Hematopoietic multipotent progenitor cell treated with erythropoietin and hydrocortisone succinate and interleukin-3 and kit ligand, for 6 days (in vitro differentiated cells): ENCODE measurements at regions not wholly inside any gene's neighbourhood (a gene's known extent, or its start where the extent isn't known, plus 50 kb on each side); places are given as distances from the start of the nearest gene placed in this dataset.

Experiments used
- DNase-seq: peaks from one replicate; pipeline ENCODE4 v3.0.0-alpha.2; 2015

DNA sequence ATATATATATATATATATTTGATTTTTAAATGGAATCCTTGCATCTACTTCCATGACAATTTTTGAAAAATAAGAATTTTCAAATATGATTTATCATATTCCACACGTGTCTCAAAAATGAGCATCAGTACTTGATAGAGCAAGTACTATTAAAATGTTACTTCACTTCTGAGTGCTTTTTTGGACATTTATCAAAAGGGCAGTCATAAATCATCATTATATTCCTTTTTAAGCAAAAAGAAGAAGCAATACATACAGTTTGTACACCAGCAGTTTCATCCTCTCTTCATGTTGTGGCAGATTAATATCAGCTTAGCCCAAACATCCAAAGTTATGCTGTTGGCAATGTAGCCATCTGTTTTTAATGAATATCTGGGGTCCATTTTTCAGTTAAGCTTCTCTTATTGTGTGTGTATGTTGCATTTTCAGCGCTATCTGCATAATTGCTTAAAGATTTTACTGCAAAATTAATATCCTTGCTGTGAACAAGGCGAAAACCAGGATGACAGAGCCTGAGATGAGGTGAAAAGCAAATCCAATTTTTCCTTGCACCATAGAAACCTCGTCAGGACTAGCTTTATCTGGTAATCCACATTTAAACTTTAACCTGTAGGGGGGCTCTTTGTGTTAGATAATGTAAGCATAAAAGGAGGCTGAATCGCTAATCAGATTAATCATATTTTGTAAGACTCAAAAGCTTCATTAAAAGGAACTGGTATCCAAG is 604.9 kb upstream of the AGTR1 start:
- DNase-seq = no peak

- DNase-seq = no peak
Measured at GRCh38 chr3:148093753-148094152, 604.0 kb upstream of the AGTR1 start.

GRCh38 chr3:148095962-148096361 is 601.7 kb upstream of the AGTR1 start:
- DNase-seq = no peak

DNA sequence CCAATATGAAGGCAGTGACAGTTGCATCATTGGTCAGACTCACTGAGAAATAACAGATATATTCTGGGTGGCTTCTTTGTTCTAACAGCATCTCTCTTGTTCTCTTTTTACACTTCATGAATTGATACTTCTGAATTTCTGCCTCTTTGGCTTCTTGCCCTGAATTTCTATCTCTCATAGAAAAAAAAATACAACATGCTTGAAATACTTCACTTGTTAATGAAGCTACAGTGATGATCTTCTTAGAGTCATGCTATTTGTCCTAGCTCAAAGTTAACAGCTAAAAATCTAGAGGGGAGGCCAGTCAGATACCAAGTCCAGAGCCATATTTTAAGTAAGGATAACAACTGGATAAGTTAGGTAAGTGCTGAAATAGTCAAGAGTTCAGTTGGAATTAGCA is 597.2 kb upstream of the AGTR1 start:
- DNase-seq = no peak

DNA sequence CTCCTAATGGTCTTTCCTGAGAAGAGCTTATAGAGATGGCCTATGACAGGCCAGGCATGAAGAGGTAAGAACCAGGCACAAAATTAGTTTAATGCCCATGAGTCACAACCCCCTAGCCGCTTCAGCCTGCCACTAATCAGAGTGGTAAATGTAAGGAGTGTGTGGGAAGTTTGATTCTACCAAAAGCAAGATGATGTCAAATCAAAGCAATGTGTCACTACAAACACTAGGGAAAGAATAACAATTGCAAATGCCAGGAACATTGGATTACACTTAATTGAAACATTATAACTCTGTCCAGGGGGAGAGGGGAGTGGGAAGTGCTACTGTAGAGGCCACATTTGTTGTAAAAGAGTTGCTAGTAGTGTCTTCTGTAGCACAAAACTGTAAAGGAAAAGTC is 596.6 kb upstream of the AGTR1 start:
- DNase-seq = no peak

- no peak for DNase-seq
Measured at GRCh38 chr3:148102156-148102555, 595.5 kb upstream of the AGTR1 start.

- no peak for DNase-seq
Measured at GRCh38 chr3:148106062-148106461, 591.6 kb upstream of the AGTR1 start.

GRCh38 chr3:148126956-148127355 is 570.7 kb upstream of the AGTR1 start:
- no peak for DNase-seq

- DNase-seq = no peak
Measured at GRCh38 chr3:148128136-148128535, 569.6 kb upstream of the AGTR1 start.

GRCh38 chr3:148131990-148132638 is 565.6 kb upstream of the AGTR1 start:
- DNase-seq = no peak

DNA sequence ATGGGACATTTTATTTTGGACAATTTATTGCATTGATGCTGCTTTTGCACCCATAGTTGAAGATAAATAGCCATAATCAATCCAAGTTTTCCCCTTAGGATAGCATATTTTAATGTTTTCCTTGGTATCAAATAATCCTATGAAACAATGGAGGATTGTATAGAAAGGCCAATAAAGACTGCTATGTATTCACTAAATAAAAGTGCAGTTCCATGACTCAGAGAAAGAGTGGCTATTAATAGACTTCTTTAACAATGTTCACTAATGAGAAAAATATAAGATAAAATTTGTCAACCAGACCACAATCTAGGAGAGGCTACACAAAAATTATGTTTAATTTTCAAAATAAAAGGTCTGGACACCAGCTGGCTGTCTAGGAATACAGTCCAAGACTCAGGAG is 560.9 kb upstream of the AGTR1 start:
- DNase-seq = no peak

GRCh38 chr3:148146241-148146640 is 551.5 kb upstream of the AGTR1 start:
- no peak for DNase-seq

DNA sequence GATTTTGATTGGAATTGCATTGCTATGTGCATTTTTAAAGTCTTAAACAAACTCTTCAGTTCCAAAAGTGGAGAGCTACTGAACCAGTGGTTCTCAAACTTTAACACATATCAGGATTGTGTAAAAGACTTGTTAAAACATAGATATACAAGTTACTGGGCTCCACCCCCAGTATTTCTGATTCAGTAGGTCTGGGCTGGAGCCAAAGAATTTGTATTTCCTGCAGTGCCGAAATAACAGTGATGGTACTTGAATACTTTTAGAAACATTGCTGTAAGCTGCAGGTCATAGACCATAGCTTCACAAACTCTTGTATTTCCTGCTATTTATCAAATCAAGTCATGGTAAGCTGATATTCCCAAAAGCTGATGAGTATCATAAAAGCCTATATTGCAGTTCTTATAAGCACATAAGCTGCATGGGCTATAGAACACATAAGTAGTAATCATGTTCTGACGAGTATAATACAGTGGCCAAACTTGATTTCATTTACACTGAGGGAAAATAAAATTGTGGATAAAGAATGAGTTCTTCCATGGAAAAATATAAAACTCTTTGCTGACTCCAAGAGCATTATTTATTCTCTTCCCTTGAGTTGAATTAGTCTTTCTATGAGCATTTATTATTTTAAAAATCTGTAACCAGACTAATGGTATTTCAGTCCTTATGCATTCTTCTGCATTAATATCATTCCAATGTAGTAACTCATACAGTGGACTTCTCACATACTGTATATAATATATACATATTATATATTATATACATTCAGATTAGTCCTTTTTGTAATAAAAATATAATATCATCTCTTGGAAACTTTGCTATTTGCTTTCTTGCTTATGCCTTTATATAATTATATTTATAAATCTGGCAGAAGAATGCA is 550.5 kb upstream of the AGTR1 start:
- DNase-seq = no peak

GRCh38 chr3:148147903-148148302 is 549.8 kb upstream of the AGTR1 start:
- no peak for DNase-seq

- DNase-seq = no peak
Measured at GRCh38 chr3:148149556-148149955, 548.1 kb upstream of the AGTR1 start.

GRCh38 chr3:148150141-148150540 is 547.6 kb upstream of the AGTR1 start:
- DNase-seq = no peak

DNA sequence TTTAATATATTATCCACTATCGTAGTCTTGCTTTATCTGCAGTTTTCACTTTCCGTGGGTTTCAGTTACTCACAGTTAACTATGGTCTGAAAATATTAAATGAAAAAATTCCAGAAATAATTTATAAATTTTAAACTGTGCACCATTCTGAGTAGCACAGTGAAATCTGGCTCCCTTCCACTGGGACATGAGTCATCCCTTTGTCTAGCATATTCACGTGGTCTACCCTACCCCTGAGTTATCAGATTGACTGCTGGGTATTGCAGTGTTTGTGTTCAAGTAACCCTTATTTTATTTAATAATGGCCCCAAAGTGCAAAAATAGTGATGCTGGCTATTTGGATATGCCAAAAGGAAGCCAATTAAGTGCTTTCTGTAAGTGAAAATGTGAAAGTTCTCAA is 539.5 kb upstream of the AGTR1 start:
- no peak for DNase-seq

- DNase-seq = no peak
Measured at GRCh38 chr3:148162132-148162531, 535.6 kb upstream of the AGTR1 start.

DNA sequence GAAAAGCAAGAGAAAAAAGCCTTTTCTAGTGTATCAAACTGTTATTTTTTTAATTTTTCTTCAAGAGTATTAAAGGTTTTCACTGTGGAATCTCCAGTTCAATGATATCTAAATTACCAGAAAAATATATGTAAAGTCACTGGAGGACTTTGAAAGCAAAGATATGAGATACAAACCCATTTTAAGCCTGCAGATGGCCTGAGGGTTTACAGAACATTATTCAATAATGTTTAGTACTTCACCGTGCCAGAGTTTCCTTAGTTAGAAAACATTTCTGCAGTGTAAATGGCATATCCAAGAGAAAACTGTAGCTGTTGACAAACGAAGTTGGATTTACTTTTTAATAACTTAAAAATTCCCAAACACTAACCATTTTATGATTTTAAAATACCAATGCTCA is 529.4 kb upstream of the AGTR1 start:
- DNase-seq = no peak

GRCh38 chr3:148173851-148174250 is 523.9 kb upstream of the AGTR1 start:
- no peak for DNase-seq

DNA sequence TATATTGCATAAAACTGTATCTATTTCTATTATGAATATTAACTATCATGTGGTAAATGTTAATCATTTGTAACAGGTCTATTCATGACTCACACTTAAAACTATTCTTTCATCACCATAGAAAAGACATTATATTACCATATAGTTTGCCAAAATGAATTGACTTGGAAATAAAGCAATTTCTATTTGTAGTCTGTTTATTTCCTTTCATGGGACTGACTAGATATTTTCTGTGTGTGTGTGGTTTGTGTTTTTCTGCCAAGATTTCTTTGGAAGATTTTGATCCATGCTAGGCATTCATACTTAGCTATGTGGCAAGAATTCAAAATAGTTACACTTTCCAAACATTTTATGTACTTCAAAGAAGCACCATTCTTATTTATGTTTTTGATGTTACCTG is 522.5 kb upstream of the AGTR1 start:
- no peak for DNase-seq

DNA sequence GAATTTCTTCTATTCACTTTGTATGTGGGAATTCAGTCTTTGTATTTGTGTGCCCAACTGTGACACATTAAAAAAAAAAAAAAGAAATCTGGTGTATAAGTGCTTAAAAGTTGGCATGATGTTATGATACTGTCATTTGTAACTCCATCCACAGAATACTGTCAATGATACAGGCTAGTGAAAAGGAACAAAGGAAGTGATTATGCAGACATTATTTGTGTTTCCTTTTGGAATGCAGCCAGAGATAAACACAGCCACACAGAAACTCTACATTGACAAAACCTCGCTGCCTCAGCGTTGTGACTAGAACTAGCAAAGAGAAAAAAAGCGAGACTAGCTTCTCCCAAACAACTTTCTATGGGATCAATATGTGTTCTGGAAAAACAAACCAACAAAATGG is 519.2 kb upstream of the AGTR1 start:
- DNase-seq = no peak

- DNase-seq = no peak
Measured at GRCh38 chr3:148184798-148185197, 512.9 kb upstream of the AGTR1 start.

DNA sequence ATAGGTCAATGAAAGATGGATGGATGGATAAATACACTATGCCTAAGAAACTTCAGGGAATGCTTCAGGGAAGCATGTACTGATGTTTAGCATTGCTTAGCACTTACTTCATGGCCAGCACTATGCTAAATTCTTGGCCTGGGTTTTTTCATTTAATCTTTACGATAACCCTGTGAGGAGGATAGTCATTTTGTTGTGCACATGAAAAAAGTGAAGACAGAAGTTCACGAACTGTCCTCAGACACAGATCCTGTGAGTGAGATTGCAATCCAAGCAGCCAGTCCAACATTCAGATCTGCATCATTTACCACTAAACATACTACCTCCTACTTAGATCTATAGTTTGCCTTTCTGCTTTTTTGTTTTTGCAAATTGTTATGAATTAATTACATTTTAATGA is 510.8 kb upstream of the AGTR1 start:
- no peak for DNase-seq
